Neural progenitor cell (in vitro differentiated cells): ENCODE measurements at regions not wholly inside any gene's neighbourhood (a gene's known extent, or its start where the extent isn't known, plus 50 kb on each side); places are given as distances from the start of the nearest gene placed in this dataset.

Source experiments
- EZH2phosphoT487 ChIP-seq: fragments of 200-600 bp; sonication (generic); IDR thresholded peaks from 2 replicates; pipeline ENCODE4 v1.6.1; 2017; ENCODE audit warnings: antibody characterized with exemption
- TF ChIP-seq, protein P1 (sequence below): fragments of 200-600 bp; sonication (generic); IDR thresholded peaks from 2 replicates; pipeline ENCODE4 v1.5.1; 2017; ENCODE audit warnings: antibody characterized with exemption, mild to moderate bottlenecking

DNA sequence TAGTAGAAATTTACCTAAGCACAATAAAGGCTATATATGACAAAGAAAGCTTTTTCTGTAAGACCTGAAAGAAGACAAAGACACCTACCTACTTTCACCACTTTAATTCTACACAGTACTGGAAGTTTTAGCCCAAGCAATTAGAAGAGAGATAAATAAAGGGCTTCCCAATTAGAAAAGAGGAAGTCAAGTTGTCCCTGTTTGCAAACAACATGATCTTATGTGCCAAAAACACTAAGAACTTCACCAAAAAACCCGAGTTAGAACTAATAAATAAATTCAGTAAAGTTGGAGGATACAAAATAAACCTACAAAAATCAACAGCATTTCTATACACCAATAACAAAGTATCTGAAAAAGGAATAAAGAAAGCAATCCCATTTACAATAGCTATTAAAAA, 190.9 kb downstream of the NR2F2 start:
- no peak for TF ChIP-seq EZH2phosphoT487
- TF ChIP-seq, protein P1, sequence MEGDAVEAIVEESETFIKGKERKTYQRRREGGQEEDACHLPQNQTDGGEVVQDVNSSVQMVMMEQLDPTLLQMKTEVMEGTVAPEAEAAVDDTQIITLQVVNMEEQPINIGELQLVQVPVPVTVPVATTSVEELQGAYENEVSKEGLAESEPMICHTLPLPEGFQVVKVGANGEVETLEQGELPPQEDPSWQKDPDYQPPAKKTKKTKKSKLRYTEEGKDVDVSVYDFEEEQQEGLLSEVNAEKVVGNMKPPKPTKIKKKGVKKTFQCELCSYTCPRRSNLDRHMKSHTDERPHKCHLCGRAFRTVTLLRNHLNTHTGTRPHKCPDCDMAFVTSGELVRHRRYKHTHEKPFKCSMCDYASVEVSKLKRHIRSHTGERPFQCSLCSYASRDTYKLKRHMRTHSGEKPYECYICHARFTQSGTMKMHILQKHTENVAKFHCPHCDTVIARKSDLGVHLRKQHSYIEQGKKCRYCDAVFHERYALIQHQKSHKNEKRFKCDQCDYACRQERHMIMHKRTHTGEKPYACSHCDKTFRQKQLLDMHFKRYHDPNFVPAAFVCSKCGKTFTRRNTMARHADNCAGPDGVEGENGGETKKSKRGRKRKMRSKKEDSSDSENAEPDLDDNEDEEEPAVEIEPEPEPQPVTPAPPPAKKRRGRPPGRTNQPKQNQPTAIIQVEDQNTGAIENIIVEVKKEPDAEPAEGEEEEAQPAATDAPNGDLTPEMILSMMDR = no peak
